GM21737 (cell line): ENCODE measurements at regions not wholly inside any gene's neighbourhood (a gene's known extent, or its start where the extent isn't known, plus 50 kb on each side); places are given as distances from the start of the nearest gene placed in this dataset.

Source experiments
- ATAC-seq: cut with Tn5 transposase; IDR thresholded peaks from one replicate; pipeline ENCODE4 v1.9.1; 2021; ENCODE audit warnings: mild to moderate bottlenecking, moderate library complexity; ENCODE audit not compliant: unreplicated experiment

GRCh38 chr1:73775896-73776295, 422.1 kb downstream of the LRRIQ3 start:
- no peak for ATAC-seq

DNA sequence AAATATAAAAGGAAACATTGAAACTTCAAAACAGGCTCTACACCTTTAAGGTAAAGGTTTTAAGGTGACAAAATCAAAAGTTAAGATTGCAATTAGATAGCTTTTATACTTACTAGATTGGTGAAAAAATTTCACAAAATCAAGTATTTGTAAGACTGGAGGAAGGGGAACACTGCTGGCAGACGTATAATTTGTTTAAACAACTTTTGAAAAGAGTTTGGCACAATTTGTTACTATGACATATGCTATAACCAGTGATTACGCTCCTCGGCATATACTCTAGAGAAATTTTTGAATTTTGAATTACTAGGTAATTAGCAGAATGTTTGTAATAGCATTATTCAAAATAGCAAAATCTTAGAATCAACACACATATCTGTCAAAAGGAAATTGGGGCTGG, 425.0 kb downstream of the LRRIQ3 start:
- no peak for ATAC-seq

GRCh38 chr1:73771396-73771795, 426.6 kb downstream of the LRRIQ3 start:
- no peak for ATAC-seq

DNA sequence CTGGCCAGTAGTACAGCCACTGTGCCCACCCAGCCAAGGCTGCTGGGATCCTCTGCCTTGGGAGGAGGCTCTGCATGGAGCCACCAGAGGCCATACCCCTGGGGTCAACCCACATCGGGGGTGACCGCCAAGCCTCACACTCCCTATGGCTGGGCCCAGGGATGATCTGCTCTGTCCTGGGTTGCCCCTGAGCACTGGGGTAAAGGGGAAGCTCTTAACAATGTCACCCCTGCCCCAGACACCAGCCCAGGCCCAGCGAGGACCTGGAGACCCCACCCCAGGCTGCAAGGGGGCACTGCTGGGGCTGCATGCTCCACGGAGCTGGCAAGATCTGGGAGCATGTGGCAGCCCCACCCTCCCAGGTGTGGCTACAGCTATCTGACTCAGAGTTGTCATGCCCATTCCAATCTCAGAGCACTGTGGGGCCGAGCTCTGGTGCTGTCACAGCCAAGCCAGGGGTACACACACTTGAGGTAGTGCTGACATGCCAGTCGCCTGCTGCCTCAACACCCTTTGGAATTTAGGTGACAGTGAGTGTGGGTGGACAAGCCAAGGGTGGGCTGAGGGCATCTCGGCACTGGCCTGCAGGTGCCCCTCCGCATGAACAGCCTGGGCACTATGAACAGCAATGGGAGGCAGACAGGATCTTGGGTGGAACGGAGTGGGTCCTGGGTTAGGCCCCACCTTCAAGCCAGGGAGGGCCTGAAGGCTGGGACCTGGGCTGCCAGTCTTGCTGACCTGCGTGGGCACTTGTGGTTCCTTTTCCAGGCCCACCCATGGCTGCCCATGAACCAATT, 427.7 kb downstream of the LRRIQ3 start:
- no peak for ATAC-seq

DNA sequence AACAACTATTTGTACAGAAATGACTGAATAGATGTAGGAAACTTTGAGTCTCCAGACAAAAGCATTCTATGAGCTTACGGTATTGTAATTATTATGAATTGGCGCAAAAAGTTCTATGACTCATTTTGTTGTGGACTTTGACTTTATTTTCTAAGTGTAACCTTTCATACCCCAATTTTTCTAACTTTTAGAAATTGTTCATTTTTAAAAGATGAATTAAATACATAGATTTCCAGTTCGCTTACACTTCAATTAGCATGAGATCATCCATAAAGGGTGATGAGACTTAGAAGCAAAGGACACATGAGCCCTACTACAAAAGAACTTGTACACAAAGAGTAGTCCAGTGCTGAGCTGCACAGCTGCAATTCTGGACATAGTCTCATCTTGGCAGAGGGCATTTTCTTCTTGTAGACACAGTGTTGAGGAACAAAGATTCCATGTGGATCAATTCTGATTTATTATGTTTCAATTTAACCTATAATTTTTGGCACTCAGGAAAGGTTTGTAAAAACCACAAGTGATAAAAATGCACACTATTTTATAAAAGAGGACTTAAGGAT, 431.1 kb downstream of the LRRIQ3 start:
- no peak for ATAC-seq

DNA sequence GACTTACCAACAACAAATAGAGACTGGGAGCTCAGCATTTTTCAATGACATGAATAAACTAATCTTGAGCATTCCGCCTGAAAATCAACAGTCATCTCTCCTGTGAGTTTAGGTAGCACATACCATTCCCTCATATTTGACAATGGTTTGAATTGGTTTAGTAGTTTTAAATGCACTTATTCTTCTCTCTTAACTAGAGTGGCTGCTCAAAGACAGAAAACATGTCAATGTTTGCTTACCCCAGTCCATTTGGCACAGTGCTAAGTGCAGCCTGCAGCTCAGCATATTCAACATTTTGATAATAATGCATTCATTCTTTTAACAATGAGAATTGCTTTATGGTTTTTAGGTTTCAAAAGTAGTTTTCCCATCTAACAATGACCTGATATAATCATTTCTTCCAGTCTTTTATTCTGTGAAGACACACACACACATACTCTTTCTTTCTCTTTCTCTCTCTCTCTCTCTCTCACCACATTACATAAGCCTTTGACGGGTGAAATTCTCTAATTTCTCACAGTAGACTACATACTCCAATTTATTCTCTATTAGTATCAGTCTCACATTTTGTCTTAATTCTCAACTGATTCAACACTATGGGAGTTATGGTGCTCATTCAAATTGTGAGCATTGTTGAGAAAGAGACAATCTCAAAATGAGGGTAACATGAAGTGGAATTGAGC, 432.3 kb downstream of the LRRIQ3 start:
- no peak for ATAC-seq

- no peak for ATAC-seq
These were observed 436.4 kb downstream of the LRRIQ3 start for GRCh38 chr1:73761559-73761958.

GRCh38 chr1:73759011-73759410, 439.0 kb downstream of the LRRIQ3 start:
- no peak for ATAC-seq

DNA sequence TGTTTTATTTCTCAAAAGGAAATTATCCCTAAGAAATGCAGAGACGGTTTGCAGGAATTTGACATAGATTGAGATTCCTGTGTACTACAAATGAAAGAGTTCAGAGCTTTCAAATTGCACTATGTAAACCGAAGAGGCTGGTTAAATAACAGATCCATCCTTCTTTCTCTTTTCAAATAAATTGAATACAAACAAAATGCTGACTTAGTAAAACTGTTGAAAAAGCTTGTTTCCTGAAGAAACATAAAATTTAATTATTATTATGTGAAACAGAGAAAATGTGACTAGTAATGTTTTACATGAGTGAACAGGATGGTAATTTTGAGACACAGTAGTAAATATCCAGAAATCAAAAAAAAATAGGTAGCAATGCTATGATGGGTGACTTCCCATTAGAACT, 441.2 kb downstream of the LRRIQ3 start:
- no peak for ATAC-seq

- no peak for ATAC-seq
These were observed 442.3 kb downstream of the LRRIQ3 start for GRCh38 chr1:73755649-73756048.

DNA sequence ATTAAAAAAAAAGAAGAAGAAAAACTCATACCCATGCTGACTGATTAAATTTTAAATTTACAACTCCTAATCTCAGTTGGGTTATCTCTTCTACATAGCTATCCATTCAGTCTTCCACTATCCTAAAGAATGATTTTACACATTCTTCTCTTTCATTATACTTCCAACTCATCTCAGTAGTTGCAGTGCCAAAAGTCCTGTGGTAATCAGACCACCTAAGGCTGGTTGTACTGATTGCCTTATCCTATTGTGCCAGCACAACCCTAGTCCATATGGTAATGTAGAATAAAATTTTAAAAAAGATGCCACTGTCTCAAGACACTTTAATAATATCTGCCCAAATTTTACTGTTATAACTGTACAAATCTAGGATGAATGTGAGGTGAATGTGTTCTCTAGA, 448.0 kb downstream of the LRRIQ3 start:
- no peak for ATAC-seq

GRCh38 chr1:73744985-73745384, 453.0 kb downstream of the LRRIQ3 start:
- ATAC-seq = no peak

- ATAC-seq = no peak
These were observed 461.9 kb downstream of the LRRIQ3 start for GRCh38 chr1:73736125-73736524.

- ATAC-seq = no peak
These were observed 470.9 kb downstream of the LRRIQ3 start for GRCh38 chr1:73727036-73727435.

DNA sequence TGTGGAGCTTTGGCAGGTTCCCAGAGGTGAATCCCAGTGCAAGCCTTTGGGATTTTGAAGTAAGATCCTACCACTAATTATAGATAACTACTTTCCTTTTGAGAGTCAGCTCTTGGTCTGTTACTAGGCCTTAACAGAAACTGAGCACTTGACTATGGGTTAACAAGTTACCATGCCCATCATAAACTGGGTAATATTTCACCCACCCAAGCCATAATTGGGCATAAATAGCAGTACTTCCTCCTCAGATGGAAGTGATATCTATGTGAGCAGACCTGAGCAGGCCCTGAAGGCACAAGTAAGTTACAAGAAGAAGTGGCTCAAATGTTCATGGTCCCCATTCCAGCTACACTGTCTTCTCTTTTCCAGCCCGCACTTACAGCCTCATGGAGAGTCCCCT, 475.9 kb downstream of the LRRIQ3 start:
- no peak for ATAC-seq

DNA sequence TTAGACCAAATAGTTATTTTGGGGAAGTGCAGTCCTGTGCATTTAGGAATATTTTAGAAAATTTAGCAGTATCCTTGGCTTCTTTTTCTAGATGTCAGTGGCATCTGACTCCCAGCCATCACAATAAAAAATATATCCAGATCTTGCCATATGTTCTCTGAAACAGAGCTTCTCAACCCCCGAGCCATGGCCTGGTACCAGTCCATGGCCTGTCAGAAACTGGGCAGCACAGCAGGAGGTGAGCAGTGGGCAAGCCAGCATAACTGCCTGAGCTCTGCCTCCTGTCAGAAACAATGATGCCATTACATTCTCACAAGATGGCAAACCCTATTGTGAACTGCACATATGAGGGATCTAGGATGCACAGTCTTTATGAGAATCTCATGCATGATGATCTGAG, 480.0 kb downstream of the LRRIQ3 start:
- no peak for ATAC-seq

GRCh38 chr1:73711089-73711488, 486.9 kb downstream of the LRRIQ3 start:
- no peak for ATAC-seq

DNA sequence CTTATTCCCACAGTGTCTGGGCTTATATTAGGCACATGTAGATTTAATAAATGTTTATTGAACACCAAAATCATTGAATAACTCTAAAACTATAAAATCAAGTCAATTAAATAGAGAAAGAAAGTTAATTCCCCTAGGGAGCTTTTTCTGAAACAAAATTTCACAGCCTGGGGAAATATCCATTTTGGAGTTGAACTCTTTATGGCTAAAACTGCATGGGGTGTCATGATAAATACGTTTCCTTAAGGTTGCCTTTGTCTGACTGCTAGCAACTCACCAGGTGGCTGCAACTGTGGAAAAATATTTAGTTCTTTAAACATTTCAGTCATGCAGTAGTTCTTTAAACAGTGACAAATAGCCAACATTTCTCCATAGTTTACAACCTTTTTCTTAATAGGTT, 496.1 kb downstream of the LRRIQ3 start:
- no peak for ATAC-seq

DNA sequence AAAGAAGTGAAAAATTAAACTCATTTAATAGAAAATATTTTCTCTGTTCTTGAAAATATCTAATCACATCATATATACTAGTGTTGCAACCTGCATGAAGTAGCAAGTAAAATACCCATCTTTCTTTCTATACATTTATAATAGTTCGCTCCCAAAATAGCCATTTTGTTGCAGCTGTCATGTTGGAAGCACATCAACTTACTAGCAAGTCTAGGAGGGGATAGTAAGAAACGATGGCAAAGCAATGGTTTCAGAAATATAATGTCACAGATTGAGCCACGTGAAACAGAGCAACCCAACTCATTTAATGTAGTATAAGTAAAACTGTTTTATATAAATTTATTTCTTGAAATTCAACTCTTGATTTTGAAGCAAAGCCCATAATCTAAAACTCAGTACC, 521.8 kb downstream of the LRRIQ3 start:
- ATAC-seq = no peak

DNA sequence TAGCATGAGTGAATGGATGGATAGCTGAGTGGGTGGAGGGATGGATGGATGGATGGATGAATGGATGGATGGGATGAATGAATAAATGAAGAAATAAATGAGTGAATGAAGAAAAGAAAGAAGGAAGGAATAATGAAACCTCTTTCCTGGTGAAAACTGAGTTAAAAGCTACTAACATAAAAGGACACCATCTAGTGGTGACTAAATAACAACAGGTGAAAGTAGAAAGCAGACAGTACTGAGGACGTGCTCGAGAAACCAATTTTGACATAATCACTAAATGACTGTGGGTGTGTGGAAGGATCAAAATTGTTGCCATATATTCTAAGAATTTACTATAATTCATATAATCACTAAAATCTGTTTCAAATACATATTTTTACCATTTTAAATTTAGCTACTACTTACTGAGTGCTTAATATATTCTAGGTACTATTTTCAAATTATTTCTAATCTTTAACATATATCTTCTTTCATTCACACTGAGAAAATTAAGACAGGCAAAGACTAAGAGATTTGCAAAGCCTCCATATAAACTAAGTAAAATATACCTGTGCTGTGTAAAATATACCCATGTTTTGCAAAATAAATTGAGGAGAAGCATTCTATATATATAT, 522.9 kb downstream of the LRRIQ3 start:
- no peak for ATAC-seq

GRCh38 chr1:73673971-73674370, 524.0 kb downstream of the LRRIQ3 start:
- no peak for ATAC-seq

GRCh38 chr1:73671530-73671929, 526.4 kb downstream of the LRRIQ3 start:
- ATAC-seq = no peak
